Adrenal gland (tissue), 5 donors: ENCODE measurements at regions not wholly inside any gene's neighbourhood (a gene's known extent, or its start where the extent isn't known, plus 50 kb on each side); places are given as distances from the start of the nearest gene placed in this dataset.
"Not testable (repeated sequence)": the region's sequence is repeated elsewhere in the genome, so short reads cannot be mapped to it uniquely, and the experiment has no call there.

ENCODE experiments used
- CTCF ChIP-seq, 6 experiments: fragments of 450-650 bp in 4 of 6; fragments of 200-600 bp in 2 of 6; sonication (generic) in 1 of 6; IDR thresholded peaks; 1 replicate in 5 of 6; 2 replicates in 1 of 6; pipeline versions ENCODE4 v1.5.1 to v1.8.0; 2016 to 2021; ENCODE audit warnings: antibody characterized with exemption in 6 of 6, mild to moderate bottlenecking in 2 of 6, moderate library complexity in 1 of 6
- POLR2A ChIP-seq, 2 donors: fragments of 450-650 bp; IDR thresholded peaks; one replicate each; pipeline ENCODE4 v1.6.1; 2017; ENCODE audit warnings: antibody characterized with exemption in 2 of 2, mild to moderate bottlenecking in 2 of 2, moderate library complexity in 1 of 2
- donor health status: DM: no; HTN: no; CAD: no.

GRCh38 chr16:29594926-29595838 lies 67.9 kb upstream of the SPN start:
- peak in 1 of 2 donors; percentile 90 for TF ChIP-seq POLR2A (IDR thresholded peaks at IDR 0.05)
- TF ChIP-seq CTCF (IDR thresholded peaks at IDR 0.05), result not testable (repeated sequence)
